Neural progenitor cell (in vitro differentiated cells): ENCODE measurements at regions not wholly inside any gene's neighbourhood (a gene's known extent, or its start where the extent isn't known, plus 50 kb on each side); places are given as distances from the start of the nearest gene placed in this dataset.

Experiments
- DNase-seq: peaks from one replicate; pipeline ENCODE4 v3.0.0-alpha.2; 2016; ENCODE audit warnings: low spot score
- H2AFZ ChIP-seq: fragments of 200-600 bp; sonication (generic); replicated peaks from 2 replicates; pipeline ENCODE4 v1.6.1; 2016; ENCODE audit warnings: antibody characterized with exemption
- H3F3A ChIP-seq: fragments of 200-600 bp; sonication (generic); 2 replicates; pipeline ENCODE4 v1.6.1; 2016; ENCODE audit warnings: antibody characterized with exemption, low read depth
- H3K27ac ChIP-seq: fragments of 200-600 bp; sonication (generic); 2 replicates; pipeline ENCODE4 v1.5.1; 2016; ENCODE audit warnings: mild to moderate bottlenecking
- H3K27me3 ChIP-seq: fragments of 200-600 bp; sonication (generic); 2 replicates; pipeline ENCODE4 v1.6.1; 2016; ENCODE audit warnings: mild to moderate bottlenecking, moderate library complexity
- H3K36me3 ChIP-seq: fragments of 200-600 bp; sonication (generic); 2 replicates; pipeline ENCODE4 v1.5.1; 2016
- H3K4me1 ChIP-seq: fragments of 200-600 bp; sonication (generic); 2 replicates; pipeline ENCODE4 v1.6.1; 2016; ENCODE audit warnings: mixed run types
- H3K4me2 ChIP-seq: fragments of 200-600 bp; sonication (generic); 2 replicates; pipeline ENCODE4 v1.6.1; 2016
- H3K4me3 ChIP-seq: fragments of 200-600 bp; sonication (generic); 2 replicates; pipeline ENCODE4 v1.5.1; 2016
- H3K79me2 ChIP-seq: fragments of 200-600 bp; sonication (generic); 2 replicates; pipeline ENCODE4 v1.6.1; 2016; ENCODE audit warnings: low read depth
- H3K9ac ChIP-seq: fragments of 200-600 bp; sonication (generic); 2 replicates; pipeline ENCODE4 v1.6.1; 2016
- H3K9me3 ChIP-seq: fragments of 200-600 bp; sonication (generic); 2 replicates; pipeline ENCODE4 v1.5.1; 2016; ENCODE audit warnings: low read depth
- H4K20me1 ChIP-seq: fragments of 200-600 bp; sonication (generic); 2 replicates; pipeline ENCODE4 v1.6.1; 2016; ENCODE audit warnings: low read depth
- H3K27ac Mint-ChIP-seq: 3 replicates; pipeline ENCODE4 v1.8.0; 2021; ENCODE audit warnings: mixed read lengths
- H3K27me3 Mint-ChIP-seq: 2 replicates; pipeline ENCODE4 v1.8.0; 2022; ENCODE audit warnings: low read depth, mild to moderate bottlenecking, inconsistent platforms, moderate library complexity, mixed read lengths; ENCODE audit not compliant: insufficient read depth
- H3K36me3 Mint-ChIP-seq: 3 replicates; pipeline ENCODE4 v1.8.0; 2021; ENCODE audit warnings: mixed read lengths
- H3K4me1 Mint-ChIP-seq: 3 replicates; pipeline ENCODE4 v1.8.0; 2021; ENCODE audit warnings: mixed read lengths
- H3K4me3 Mint-ChIP-seq: 3 replicates; pipeline ENCODE4 v1.8.0; 2021; ENCODE audit warnings: mild to moderate bottlenecking, moderate library complexity, mixed read lengths
- H3K9me3 Mint-ChIP-seq: 3 replicates; pipeline ENCODE4 v1.8.0; 2020; ENCODE audit warnings: mixed read lengths
- EZH2 ChIP-seq: fragments of 200-600 bp; sonication (generic); IDR thresholded peaks from 2 replicates; pipeline ENCODE4 v1.6.1; 2017; ENCODE audit warnings: antibody characterized with exemption, mild to moderate bottlenecking, moderate library complexity
- EZH2phosphoT487 ChIP-seq: fragments of 200-600 bp; sonication (generic); IDR thresholded peaks from 2 replicates; pipeline ENCODE4 v1.6.1; 2017; ENCODE audit warnings: antibody characterized with exemption
- TF ChIP-seq, protein P1 (sequence below): fragments of 200-600 bp; sonication (generic); IDR thresholded peaks from 2 replicates; pipeline ENCODE4 v1.5.1; 2017; ENCODE audit warnings: antibody characterized with exemption, mild to moderate bottlenecking

DNA sequence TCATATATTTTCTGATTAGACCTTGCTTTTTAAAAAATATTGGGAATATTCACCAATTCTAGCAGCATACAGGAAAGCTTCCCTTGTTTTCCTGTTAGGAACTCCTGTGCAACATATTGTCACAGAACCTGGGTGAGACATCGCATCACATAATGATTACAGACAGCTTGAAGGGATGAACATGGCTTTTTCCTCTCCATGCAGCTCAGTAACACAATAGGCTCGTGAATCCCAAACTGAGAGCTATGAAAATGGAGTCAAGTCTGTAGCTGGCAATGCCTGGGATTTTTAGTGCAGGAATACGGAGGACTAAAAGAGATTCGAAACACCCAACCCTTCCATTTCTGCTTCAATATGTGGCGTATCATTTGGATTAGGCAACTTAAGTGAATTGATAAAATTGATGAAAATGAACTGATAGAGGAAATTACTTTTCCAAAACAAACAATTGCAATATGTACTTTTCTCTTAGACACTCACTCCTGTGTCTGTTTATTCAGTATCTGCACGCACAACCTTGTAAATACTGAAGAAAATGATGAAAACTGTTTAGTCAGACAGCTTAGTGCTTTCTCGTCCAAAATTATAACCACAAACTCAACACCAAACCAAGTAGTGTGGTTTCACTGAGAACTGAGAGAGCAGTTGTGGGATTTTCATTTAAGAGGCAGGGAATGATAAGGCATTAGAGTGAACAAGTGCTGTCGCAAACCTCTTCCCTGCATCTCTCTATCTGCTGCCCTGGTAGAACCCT lies 250.4 kb downstream of the PTBP2 start:
- Histone ChIP-seq H3K4me3 (no peak overlapping the region), H4K20me1 (no peaks in the 10 kb centered on the region), H3K4me1 (no peaks in the 10 kb centered on the region), H3K4me2 (no peak overlapping the region), H3F3A (no peaks in the 10 kb centered on the region), H2AFZ (no peak overlapping the region), H3K9ac (no peak overlapping the region), H3K9me3 (no peaks in the 10 kb centered on the region), H3K27me3 (no peaks in the 10 kb centered on the region), H3K27ac (no peak overlapping the region), H3K36me3 (no peaks in the 10 kb centered on the region), H3K79me2 (no peaks in the 10 kb centered on the region)
- H3K9me3 Mint-ChIP-seq: peaks cover 5% of the 10 kb centered on the region
- H3K27ac Mint-ChIP-seq: no peak overlapping the region
- H3K4me1 Mint-ChIP-seq: peaks cover 7% of the 10 kb centered on the region
- H3K27me3 Mint-ChIP-seq: no peaks in the 10 kb centered on the region
- DNase-seq: no peak
- no peaks in the 10 kb centered on the region for H3K36me3 Mint-ChIP-seq
- no peak overlapping the region for H3K4me3 Mint-ChIP-seq
- TF ChIP-seq EZH2: no peak
- TF ChIP-seq EZH2phosphoT487: no peak
- TF ChIP-seq, protein P1, sequence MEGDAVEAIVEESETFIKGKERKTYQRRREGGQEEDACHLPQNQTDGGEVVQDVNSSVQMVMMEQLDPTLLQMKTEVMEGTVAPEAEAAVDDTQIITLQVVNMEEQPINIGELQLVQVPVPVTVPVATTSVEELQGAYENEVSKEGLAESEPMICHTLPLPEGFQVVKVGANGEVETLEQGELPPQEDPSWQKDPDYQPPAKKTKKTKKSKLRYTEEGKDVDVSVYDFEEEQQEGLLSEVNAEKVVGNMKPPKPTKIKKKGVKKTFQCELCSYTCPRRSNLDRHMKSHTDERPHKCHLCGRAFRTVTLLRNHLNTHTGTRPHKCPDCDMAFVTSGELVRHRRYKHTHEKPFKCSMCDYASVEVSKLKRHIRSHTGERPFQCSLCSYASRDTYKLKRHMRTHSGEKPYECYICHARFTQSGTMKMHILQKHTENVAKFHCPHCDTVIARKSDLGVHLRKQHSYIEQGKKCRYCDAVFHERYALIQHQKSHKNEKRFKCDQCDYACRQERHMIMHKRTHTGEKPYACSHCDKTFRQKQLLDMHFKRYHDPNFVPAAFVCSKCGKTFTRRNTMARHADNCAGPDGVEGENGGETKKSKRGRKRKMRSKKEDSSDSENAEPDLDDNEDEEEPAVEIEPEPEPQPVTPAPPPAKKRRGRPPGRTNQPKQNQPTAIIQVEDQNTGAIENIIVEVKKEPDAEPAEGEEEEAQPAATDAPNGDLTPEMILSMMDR: no peak

DNA sequence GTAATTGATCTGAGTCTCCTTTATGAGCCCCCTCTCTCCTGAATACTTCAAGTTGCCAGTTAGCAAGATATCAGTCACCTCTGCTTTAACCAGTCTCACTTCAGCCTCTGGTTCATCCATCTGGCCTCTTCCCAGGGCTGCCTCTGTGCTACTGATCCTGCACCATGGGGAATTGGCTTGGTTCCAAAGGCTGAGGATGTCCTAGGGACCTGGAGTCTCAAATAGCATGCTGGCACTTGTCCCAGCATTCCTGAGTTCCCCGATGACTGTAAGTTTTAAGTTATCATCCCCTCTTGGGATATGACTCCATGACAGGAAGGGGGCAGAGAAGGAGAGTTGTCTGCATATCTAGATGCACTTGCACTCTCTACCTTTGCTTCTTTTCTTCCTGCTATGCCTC lies 252.0 kb downstream of the PTBP2 start:
- H3K36me3 Mint-ChIP-seq: no peaks in the 10 kb centered on the region
- H3K4me2 ChIP-seq: no peak overlapping the region
- no peaks in the 10 kb centered on the region for H3F3A ChIP-seq
- H3K27me3 Mint-ChIP-seq: no peaks in the 10 kb centered on the region
- H3K27ac Mint-ChIP-seq: no peak overlapping the region
- H3K9me3 Mint-ChIP-seq: peaks cover 5% of the 10 kb centered on the region
- TF ChIP-seq EZH2phosphoT487: no peak
- TF ChIP-seq, protein P1: no peak
- H3K4me1 Mint-ChIP-seq: peaks cover 5% of the 10 kb centered on the region
- no peak for DNase-seq
- H2AFZ ChIP-seq: no peak overlapping the region
- no peaks in the 10 kb centered on the region for H3K4me1 ChIP-seq
- H3K27ac ChIP-seq: no peak overlapping the region
- no peaks in the 10 kb centered on the region for H3K79me2 ChIP-seq
- H4K20me1 ChIP-seq: no peaks in the 10 kb centered on the region
- no peaks in the 10 kb centered on the region for H3K27me3 ChIP-seq
- no peaks in the 10 kb centered on the region for H3K9me3 ChIP-seq
- no peak overlapping the region for H3K4me3 ChIP-seq
- H3K9ac ChIP-seq: no peak overlapping the region
- no peak overlapping the region for H3K4me3 Mint-ChIP-seq
- H3K36me3 ChIP-seq: no peaks in the 10 kb centered on the region

DNA sequence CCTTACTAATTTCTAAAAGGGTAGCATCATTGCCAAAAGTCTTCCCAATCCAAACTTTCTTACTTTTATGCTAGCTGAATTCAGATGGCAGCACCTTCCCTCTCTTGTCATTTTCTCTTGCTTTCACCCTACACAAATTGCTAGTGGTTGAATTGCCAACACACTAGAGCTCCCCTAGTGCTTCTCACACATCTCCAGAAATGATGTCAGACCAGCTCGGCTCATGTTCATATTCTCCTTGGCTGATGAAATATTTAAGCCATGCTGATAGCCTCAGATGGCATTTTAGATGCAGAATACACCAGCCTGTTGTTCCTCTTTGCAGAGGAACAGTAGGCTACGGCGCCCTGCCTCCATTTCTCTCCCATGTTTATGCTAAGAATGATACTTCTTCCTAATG lies 256.9 kb downstream of the PTBP2 start:
- no peak overlapping the region for H3K4me3 ChIP-seq

More for the DNA sequence above, 256.9 kb downstream of the PTBP2 start:
- Mint-ChIP-seq H3K9me3 (peaks cover 5% of the 10 kb centered on the region), H3K27ac (no peak overlapping the region), H3K4me1 (peaks cover 13% of the 10 kb centered on the region), H3K27me3 (peaks cover 5% of the 10 kb centered on the region), H3K4me3 (no peak overlapping the region), H3K36me3 (no peaks in the 10 kb centered on the region)
- Histone ChIP-seq H4K20me1 (no peaks in the 10 kb centered on the region), H3K27me3 (no peaks in the 10 kb centered on the region), H3K9me3 (no peaks in the 10 kb centered on the region), H3K27ac (no peak overlapping the region), H3K4me1 (no peaks in the 10 kb centered on the region), H3K4me2 (no peak overlapping the region), H3K9ac (no peak overlapping the region), H2AFZ (no peak overlapping the region), H3K79me2 (no peaks in the 10 kb centered on the region), H3K36me3 (no peaks in the 10 kb centered on the region), H3F3A (no peaks in the 10 kb centered on the region)
- no peak for DNase-seq
- TF ChIP-seq EZH2phosphoT487 (no peak), EZH2 (no peak)
- TF ChIP-seq, protein P1: no peak
